ENCODE measurements at regions not wholly inside any gene's neighbourhood (a gene's known extent, or its start where the extent isn't known, plus 50 kb on each side); places are given as distances from the start of the nearest gene placed in this dataset.

DNA sequence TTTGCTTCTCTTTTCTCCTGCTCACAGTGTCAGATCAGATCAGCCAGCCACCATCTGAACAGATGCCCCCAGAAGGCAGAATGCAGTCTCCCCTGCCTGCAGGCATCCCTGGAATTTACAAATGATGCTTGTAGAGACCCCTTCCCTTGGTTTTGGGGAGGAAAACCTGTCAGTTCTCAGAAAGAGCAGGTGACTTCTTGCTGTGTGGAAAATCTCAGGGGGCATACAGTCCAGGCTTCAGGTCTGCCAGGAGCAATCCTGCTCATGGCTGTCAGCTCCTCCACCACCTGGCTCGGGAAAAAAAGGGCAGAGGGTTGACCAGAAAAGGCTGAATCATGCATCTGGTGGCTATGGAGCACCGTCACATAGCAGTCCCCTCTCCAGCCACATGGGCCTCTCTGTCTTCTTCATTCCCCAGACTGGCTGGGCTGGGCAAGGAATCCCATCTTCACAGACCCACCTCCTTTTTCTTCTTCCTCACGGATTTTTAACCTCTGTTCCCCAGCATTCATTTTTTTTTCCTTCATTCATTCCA lies 107.0 kb downstream of the KCNF1 start:
- DNase-seq: no peak

DNA sequence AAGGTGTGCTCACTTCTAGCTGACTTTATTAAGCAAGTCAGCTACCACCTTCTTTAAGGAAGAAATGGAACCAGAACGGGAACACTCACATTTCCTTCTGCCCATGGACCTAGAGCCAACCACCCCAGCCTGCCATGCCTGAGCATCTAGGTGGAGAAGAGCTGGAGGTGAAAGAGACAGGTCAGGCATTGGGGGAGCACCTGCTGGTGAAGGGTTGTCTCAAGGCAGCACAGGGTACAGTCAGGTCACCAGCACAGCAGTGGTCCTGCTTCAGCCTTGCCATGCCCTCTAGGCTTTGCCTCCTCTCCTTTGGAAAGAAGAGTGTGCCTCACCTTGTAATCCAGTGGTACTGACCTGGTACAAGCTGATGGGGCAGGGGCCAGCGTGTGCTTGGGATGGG lies 107.9 kb downstream of the KCNF1 start:
- DNase-seq: no peak

DNA sequence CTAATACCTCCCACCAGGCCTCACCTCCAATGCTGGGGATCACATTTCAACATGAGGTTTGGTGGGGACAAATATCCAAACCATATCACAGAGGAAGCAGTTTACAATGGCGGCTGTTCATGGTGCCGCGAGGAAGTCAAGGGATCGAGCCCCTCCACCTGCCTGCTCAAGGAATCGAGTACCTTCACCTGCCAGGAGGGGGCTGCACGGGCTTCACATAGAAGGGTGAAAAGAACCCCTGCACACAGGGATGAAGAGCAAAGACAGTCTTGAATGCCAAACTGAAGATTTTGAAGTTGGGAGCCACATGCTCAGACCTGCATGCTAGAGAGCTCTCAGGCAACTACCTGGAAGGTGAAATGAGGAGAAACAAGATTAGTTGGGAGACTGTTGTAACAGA lies 110.3 kb downstream of the KCNF1 start:
- DNase-seq: no peak

DNA sequence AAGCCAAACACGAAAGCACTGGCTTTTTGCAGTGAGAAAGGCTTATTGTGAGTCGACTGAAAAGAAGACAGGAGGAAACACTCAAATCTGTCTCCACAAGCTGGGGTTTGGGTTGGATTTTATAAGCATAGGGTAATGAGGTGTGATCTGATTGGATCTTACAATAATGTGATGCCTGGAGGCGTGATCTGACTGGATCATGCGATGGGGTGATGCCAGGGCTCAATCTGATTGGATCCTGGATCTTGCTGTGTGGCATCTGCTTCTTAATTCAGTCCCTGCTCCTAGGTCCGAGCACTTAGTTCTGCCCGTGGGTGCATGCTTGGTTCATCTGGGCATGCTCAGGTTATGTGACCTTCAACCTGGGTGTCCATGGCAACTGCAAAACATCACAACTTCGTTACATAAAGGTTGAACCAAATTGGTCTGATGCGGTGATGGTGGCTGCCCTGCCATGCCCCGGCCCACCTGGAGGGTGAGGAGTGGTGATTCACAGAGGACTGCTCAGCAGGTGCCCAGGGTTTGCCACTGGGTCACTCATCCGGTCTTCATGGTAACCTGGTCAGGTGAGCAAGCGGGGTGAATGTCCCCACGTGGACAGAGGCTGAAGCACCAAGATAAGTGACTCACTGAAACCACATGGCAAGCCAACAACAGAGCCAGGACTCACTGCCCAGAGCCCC lies 111.0 kb downstream of the KCNF1 start:
- no peak for DNase-seq

DNA sequence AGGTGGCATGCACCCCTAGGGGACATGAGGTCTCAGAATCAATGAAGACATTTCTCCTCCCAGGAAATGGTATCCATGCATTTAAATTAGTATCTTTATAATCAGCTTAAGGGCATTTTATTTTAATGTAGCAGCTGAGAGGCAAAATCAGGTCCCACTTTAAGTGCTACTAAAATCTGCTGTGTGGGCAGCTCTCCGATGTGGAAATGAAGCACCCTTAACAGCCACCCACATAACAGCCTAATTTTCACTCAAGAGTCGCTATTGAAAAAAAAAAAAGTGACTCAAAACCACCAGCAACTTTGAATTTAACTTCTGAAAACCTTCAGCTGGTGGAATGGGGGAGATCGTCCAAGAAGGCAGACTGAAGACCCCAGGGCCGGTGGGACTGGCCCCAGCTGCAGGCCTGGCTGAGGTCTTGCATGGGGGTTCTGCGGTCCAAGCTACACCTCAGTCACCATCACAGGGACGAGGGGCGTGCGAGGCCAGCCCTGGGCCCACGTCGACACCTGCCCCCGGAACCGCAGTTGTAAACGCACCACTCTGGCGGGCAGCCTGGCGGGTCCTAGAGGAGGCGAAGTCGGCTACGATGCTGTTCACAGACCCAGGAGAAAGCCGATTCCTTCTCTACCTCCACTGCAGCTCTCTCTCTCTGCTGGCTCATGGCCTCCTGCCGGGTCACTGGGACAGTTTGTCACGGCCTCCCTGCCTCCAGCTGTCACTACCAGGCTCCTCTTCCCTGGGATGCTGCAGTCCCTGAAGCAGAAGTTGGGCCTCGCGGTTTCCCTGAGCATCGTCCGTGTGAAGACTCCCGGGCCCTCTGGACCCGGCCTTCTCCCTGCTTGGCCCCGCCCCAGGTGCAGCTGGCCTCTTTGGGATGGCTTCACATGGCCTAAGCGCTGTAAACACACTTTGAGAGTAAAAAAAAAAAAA lies 111.9 kb downstream of the KCNF1 start:
- DNase-seq: no peak

DNA sequence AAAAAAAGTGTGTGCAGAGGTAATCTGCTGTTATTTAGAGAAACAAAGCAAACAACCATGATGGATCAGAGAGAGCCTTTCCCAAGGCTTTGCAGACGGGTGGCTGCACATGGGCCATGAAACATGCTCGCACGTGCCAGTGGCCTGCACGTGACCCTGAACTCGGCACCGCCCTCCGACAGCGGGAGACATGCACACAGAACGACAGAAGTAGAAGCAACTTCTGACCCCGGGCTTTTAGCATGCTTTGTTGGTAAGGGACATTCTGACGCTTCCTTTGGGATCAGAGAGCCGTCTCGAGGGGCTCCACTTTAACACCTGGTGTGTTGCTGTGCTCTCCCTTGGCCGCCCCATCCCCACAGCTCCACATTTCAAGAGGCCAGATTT lies 112.5 kb downstream of the KCNF1 start:
- peak; percentile 25 for DNase-seq

DNA sequence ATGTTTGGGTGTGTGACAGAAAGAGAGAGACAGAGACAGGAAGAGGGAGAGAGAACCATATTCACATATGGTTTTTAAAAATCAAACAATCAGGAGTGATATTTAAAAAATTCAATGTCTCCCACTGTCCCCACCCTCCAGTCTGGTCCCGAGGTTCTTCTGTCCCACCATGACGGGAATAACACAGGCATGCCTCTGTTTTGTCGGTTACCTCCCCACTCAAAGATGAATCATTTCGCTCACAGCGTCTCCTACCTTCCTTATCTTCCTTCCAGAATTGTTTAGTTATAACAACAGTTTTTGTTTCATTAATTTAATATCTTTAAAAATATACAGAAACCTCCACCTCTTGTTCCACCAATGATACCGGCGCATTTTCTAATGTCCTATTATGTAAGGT lies 113.0 kb downstream of the KCNF1 start:
- no peak for DNase-seq

DNA sequence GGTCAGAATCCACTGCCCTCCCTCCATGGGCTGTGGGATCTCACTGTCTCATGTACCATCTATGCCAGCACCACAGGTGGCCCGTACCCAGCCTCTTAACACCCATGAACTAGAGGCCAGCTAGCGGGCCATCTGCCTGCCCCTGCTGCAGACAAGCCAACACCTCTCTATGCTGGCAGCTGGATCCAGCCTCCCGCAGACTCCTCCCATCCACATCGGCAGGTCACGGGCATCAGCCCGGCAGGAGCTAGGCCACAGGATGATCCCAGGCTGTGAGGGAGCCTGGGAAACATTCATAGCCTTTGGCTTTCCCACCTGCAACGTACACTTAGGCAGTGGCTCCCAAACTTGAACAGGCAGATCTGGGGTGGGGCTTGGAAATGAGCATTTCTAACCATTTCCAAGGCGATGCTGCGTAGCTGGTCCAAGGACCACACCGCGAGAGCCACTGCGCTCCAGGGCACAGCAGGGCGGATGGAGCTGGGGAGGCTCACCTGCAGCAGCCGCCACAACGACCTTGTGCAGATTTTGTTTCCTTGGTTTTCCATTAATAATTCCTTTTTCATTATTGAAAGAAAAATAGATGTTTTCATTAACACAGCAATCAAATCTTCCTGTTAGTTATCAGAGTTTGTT lies 114.7 kb downstream of the KCNF1 start:
- no peak for DNase-seq

DNA sequence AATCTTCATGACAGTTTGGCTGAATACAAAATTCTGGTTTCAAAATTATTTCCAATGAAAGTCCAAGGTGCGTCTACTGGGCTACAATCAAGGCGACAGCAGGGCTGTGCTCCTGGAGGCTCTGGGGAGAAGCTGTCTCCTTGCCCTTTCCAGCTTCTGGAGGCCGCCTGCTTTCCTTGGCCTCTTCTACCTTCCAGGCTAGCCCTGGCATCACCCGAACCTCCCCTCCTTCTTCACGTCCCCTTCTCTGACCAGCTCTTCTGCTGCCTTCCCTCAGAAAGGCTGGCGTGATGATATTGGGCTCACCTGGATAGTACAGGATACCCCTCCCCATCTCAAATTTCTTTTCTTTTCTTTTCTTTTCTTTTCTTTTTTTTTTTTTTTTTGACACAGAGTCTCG lies 115.5 kb downstream of the KCNF1 start:
- no peak for DNase-seq

DNA sequence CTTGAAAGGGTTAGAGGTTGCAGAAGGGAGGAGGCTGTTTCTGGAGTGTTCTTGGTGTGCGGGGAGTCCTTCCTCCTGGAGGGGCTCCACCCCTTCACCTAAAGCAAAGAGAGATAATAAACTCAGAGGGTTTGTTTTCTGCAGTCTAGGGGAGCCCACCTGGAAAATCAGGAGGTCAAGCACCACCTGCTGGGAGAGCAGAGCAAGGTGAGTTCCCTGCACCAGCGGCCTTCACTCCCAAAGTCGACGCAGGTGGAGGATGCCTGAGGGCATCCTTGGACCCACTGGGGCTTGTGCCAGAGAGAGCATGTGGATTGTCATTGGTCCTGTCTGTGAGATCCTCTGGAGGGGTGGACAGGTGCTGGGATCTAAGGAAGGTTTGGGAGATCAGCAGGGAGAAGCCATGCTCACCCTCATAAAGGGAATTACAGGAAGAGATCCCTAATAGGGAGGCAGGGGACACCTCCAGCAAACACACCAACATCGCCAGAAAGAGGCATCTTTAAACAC lies 116.7 kb downstream of the KCNF1 start:
- no peak for DNase-seq

DNA sequence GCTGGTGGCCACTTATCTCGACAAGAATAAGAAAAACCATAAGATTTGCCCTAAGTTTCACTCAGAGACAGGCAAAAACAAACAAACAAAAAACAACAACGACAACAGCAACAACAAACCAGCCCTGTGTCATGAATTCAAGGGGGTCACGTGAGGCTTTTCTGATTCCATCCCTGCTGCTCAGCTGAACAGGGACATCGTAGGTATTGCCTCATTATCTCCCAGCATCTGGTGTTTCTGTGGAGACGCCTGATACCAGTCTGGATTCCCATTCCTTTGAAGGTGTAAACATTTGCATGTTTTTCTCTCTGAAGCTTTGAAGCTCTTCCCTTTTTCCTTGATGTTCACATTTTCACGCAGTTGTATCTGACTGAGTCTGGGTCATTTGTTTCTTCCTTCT lies 117.4 kb downstream of the KCNF1 start:
- DNase-seq: no peak

DNA sequence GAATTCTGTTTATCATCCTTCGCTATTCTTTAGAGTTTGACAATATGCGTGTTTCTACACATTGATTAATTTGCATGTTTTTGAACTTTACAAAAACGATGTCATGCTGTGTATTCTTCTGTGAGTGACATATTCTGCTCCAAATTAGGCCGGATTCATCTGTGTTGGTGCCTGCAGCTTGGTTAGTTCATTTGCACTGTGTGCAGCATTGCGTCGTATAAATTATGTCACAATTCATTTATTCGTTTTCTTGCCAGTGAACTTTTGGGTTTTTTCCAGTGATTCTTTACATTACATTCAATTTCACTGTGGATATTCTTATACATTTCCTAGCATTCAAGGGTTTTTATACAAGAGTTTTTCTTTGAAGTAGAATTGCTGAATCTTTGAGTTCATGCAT lies 118.3 kb downstream of the KCNF1 start:
- no peak for DNase-seq

DNA sequence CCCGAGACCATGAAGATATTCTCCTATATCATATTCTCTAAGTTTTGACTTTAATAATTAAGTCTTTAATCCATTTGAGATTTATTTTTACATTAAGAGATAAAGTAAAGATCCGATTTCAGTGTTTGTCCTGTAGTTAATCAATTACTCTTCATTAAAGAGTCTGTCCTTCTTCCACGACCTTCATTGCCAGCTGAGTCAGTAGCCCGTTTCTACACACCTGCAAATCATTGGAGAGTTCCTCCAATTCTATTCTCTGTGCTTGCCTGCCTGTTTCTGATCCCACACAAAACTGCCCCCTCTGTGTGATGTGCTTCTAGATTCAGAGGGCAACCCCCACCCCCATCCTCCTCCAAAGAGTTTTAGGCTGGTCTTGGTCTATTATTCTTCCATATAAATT lies 119.2 kb downstream of the KCNF1 start:
- DNase-seq: no peak

DNA sequence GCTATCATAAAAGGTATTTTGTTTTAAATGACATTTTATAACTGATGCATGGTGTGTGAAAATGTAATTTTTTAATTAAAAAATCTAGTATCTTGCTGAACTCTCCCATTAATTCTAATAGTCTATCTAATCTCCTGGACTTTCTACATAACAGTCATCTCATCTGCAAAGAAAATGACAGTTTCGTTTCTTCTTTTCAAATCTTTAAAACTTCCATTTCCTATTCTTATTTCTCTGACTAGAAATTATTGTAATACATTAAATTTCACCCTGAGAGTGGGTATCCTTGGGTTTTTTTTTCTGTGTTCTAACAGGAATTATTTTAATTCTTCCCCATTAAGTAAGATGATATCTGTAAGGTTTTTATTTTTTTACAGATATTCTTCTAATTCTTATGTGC lies 120.1 kb downstream of the KCNF1 start:
- DNase-seq: no peak

DNA sequence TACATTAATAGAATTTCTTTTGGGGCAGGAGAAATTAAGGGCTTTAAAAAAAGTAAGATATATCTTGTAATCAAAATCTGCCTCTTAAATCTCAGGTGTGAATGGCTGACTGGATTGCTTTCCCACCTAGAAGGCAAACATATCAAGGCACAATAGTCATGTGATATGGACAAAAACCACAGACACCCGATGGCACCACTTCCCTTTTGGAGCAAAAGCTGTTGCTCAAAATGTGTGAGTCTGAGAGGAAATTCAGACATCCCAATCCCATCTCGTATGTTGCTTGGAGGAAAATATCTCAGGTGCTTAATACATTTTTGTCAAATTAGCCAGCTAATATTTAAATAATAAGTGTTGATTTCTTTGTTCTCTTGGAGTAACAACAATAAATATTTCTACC lies 120.7 kb downstream of the KCNF1 start:
- DNase-seq: no peak

DNA sequence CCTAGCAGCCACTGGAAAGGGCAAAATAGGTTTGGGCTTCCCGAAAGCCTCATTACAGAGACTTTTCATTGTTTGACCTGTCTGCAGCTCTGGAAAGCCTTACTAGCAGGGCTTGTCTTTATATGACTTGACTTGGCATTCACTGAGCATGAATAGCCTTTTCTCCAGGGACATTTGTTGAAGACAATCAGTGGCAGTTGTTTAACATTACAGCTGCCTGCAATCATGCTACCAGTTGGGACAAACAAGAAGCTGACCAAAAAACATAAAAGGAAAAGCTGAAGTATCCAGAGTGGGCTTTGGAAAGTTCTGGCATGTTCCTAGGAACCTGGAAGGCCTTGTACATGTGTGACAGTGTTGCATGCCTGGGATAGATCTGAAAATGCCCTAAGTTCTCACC lies 121.4 kb downstream of the KCNF1 start:
- no peak for DNase-seq

DNA sequence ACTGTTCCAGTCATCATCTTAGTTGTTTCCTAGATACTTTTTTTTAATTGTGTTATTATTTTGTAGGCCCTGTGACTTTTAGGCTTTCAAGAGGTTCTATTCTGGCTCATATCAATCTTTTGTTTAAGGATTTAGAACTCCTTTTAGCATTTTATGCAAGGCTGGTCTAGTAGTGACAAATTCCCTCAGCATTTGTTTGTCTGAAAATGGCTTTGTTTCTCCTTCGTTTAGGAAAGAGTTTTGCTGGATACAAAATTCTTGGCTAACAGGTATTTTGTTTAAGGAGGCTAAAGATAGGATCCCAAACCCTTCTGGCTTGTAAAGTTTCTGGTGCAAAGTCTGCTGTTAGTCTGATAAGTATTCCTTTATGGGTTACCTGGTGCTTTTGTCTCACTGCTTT lies 116.6 kb upstream of the SLC66A3 start:
- no peak for DNase-seq

DNA sequence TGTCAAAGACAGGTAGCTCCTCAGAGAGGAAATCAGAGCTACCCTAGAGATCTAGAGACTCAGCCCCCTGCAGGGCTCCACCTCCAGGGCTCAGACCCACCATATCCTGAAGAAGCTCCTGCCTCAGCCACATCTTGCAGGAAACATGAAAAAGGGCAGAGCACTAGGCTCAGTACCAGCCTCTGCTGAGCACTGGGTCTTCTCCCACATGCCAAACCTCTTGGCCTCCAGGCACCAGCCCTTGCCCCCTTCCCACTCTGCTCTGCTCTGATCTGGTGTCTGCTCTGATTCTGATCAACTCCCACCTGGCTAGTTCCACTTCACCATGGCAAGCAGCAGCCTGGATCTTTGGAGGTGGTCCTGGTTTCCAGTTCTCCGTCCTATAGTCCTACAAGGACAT lies 114.3 kb upstream of the SLC66A3 start:
- DNase-seq: no peak

DNA sequence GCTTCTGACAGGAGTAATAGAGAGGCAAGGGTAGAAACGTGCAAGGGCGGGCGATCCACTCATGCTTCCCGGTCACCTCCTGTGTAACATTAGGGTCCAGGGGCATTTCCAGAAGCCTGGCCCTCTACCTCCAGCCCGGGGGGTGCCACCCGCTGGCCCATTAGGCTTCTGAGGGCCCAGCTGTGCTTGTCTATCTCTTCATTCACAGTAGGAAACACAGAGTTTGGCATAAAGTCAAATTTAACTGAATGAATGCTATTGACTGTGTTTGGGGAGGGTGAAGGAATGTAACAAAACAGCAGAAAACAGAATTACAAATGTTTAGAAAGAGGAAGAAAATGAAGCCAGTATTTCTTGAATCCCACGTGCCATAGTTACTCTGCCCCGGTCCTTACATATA lies 112.4 kb upstream of the SLC66A3 start:
- no peak for DNase-seq

DNA sequence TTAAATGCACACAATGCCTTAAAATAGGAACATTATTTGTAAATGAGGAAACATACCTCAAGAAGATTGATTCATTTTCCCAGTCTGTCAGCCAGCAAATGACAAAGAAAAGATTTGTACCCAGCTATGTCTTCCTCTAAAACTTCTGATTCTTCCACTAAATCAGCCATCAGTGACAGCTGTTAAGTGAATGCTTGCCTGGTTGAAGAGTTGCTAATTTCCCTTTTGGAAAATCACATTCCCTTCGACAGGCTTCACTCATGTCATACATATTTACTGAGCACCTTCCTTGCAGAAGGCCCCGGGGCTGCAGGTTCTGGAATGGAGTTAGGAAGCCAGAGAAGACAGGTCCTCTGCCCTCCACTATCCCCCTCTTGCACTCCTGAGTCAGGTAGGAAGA lies 112.0 kb upstream of the SLC66A3 start:
- no peak for DNase-seq

DNA sequence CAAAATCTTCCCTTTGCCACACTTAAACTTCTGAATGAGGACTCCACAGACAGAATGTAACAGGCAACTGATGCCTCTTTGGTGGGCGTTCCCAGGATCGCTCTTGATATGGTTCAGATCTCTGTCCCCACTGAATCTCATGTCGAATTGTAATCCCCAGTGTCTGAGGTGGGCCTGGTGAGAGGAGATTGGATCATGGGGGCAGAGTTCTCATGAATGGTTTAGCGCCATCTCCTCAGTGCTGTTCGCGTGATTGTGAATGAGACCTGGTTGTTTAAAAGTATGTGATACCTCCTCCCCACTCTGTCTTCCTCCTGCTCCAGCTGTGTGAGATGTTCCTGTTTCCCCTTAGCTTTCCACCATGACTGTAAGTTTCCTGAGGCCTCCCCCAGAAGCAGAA lies 111.1 kb upstream of the SLC66A3 start:
- no peak for DNase-seq

DNA sequence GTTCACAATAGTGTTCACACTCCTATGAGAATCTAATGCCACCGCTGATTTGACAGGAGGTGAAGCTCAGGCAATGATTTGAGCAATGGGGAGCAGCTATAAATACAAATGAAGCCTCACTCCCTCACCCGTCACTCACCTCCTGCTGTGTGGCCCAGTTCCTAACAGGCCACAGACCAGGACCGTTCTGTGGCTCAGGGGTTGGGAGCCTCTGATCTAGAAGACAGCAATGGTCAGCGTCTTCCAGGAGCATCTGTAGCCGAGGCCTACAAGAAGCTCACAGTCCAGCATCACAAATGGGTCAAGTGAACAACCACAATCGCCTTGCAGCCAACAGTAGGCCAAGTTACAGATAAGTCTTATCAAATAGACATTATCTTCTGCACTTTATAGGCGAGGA lies 110.0 kb upstream of the SLC66A3 start:
- DNase-seq: no peak

DNA sequence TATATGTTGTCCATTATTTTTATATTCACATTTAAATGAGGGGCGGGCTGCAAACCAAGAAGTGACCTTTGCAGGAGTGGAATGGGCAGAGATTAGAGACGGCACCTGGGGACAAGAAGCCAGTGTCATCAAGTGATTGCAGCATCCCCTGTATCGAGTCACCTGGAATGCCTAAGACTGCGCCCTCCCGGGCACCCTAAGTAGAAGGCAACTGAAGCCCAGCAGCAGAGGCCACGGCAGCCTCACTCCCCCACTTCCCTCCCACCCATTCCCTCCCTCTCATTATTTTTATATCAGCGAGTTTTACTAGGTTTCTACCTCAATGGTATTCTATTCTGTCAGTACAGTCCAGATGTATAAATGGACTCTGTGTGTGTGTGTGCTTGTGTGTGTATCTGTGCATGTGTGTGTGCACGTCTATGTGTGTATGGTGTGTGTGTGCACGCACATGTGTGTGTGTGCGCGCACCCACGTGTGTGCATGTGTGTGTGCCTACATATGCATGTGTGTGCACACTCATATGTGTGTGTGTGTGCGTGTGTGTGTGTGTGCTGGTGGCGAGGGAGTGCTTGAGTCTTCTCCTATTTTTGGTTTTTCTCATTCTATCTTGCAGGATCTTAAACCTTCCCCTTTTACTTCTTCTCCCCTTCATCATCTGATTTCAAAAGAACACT lies 106.8 kb upstream of the SLC66A3 start:
- DNase-seq: no peak

Measured in NCI-H187 treated with DMSO at 0.1 percent for 48 hours (cell line).